Nucleus accumbens (tissue), 56 donors: ENCODE measurements at regions not wholly inside any gene's neighbourhood (a gene's known extent, or its start where the extent isn't known, plus 50 kb on each side); places are given as distances from the start of the nearest gene placed in this dataset.

Experiments
- DNase-seq, 56 donors: peaks; one replicate each; lab custom pipeline; 2025; lab: John Stamatoyannopoulos, UW

DNA sequence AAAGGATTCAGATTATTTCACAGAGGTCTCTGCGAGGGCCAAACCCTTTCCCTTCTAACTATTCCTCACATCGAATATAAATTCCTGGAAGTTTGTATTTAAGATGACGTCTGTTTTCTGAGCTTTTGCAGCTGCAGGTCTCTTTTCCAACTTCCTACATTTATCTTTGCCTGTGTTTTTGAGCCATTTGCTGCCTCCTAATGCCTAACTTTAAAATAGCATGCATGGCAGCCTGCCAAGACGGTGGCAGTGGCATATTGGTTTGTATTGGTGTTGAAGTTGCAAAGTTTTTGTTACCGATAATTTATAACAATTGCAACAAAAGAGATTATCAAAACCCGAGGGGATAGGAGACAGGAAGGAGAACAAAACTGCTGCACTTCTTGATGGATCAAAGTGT is 187.1 kb upstream of the DNAJC19 start:
- peak in 48 of 56 donors; percentile 0 to 86 (median 42) for DNase-seq

DNA sequence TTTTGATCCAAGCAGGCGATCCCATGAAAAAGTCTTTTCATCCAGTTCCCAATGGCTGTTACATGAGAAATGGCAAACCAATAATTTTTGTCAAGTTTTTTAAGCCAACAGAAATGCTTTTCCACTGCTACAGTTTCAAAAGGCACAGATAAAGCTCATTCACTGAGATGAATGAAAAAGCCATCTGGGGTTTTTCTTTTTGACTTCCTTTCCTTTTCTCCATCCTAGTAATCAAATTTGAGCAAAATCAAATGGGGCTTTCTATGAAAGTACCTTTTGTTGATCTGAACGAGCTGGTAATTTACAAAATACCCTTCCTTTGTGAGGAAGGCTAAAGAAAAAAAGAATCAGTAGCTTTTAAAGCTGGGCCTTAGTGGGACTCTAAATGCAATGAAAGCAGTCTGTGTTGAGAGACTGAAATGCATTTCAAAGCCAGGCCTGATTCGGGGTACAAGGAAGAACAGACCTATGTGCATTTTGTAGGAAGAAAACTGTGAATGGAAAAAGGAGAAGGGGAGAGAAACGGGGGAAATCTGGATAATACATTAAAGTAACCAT is 185.2 kb upstream of the DNAJC19 start:
- no peak for DNase-seq

DNA sequence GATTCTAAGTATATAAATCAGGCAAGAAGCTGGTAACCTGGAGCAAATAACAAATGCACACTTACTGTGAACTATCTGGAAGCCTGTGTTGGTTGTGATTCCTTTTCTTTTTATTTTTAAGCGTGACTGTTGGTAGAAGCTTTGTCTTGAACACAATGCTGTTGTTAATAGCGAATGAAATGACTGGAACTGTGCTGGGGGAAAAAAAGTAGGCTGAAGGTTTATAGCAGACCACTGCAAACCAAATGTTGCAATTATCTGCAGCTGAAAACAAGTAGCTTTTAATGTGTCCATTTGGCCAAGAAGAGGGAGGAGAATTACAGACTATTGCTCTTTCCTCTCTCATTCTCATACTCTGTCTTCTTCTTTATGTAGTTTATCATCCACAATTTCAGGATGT is 184.5 kb upstream of the DNAJC19 start:
- DNase-seq: no peak

DNA sequence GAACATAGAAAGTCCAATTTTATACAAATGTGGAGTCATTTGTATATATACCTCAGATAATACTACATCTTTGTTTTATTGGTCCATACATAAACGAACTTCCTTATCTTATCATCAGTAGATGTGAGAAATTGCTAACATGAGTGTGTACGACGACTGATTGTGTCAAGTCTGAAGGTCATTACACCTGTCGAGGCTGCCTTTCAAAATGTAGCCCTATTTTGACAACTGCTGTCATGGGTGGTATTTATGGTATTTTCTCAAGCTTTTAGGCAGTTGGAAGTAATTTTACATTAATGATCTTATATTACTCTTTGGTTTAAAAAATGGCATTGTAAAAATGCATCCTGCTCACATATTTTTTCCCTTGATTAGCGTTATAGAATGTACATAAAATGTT is 183.7 kb upstream of the DNAJC19 start:
- no peak for DNase-seq

DNA sequence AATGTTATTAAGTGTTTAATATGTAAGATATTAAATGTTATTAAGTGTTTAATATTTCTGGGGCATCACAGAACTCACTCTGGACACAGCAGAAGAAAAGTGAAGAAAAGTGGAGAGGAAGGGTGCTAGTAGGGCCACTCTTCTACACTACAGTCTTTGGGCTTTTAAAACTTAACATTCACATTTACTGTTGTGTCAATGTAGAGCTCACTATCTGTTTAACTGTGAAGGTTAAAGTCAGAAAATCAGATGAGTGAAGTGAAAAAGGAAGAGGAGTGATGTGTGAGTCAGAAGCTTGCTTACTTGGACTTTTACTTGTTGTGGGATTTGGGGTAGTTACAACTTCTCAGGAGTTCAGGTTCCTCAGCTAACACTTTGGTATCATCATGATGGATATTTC is 145.3 kb upstream of the DNAJC19 start:
- DNase-seq: no peak

DNA sequence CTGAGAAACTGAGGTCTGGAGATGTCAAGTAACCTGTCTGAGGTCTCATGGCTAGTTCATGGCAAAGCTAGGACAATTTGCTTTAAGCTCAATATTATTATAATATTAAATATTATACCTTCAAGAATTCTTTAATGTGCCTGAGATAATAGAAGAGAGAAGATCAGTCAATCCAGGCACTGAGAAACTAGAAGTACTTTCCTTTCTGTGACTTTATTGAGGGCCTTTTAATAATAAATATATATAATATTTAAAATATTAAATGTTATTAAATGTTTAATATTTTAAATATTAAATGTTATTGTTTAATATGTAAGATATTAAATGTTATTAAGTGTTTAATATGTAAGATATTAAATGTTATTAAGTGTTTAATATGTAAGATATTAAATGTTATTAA is 144.3 kb upstream of the DNAJC19 start:
- DNase-seq: no peak

DNA sequence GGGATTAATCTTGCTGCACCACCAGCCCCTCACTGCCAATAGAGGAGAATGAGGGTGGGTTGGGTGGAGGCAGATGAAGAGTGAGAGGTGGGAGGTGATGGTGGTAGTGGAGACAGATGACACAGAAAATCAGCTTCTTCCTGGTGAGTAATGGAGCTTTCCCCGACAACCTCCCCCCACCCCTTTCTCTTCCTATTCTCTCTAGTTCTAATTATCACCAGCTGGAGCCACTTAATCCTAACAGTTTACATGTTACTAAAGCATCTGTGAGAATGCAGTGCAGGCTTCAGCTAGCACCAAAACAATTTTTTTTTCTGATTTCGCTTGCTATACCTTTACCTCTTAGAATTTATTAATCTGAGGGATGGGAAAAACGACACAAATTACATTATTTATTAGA is 116.1 kb upstream of the DNAJC19 start:
- DNase-seq: no peak

DNA sequence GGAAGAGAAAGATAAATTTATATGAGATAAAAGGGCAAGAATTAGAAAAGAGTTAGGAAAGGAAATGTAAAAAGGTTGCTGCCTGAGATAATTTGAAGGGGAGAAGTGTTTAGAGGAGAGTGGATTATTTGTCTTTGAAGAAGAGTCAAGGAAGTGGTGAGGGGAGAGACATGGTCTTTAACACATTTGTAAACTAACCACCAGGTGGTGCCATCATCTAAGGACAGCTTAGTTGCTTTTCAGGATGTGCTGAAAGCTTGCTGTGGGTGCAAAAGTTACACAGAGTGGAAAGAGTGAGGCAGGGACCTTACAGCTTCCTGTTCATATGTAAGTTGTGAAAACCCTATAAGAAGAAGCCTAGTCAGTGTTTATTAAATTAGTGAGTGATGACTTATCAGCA is 114.1 kb upstream of the DNAJC19 start:
- no peak for DNase-seq

DNA sequence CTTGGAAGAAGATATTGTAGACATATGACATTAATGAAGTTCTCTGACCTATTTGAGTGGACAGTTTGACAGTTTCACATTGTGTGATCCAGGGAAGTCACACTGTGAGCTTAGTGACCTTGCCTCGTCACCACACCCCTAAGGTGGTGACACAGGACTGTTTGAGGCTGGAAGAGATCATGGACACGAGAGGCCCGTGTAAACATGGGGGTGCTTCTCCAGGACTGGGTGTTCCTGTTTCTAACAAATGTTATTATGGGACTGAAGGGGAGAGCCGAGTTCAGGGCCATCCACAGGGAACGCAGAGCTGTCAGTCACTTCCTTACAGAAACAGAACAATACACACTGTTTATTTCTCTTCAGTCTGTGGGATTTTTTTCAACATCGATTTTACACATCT is 96.5 kb upstream of the DNAJC19 start:
- no peak for DNase-seq

DNA sequence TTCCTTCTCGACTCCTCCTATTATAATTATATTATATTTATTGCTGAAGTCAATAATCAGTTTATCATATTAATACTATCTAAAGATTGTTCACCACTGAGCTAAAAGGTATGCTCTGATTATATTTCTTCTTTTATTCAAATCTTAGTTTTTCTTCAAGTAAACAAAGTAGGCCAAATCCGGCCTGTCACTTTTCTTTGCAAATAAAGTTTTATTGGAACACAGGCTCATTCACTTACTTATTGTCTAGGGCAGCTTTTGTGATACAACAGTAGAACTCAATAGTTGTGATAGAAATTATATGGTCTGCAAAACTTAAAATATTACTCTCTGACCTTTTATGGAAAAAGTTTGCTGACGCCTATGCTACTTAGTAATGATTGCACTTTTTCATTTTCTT is 92.4 kb upstream of the DNAJC19 start:
- no peak for DNase-seq

DNA sequence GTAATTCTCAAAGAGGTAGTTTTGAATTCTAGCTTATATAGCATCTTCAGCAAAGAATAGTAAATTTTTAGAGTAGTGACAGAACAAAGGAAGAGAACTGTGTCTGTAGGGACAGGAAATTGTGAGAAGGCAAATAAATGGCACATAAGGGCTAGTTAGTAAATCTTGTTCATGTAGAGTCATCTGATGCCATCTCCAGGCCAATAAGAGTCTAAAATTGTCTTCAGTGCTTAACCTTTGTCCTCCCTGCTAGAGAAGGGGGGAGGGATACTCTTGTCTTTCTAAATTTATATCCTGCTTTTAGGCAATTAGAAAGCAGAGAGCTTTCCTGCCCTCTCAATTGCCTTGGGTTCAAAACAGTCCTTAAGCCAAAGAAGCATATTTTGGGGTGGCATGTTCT is 87.0 kb upstream of the DNAJC19 start:
- no peak for DNase-seq

DNA sequence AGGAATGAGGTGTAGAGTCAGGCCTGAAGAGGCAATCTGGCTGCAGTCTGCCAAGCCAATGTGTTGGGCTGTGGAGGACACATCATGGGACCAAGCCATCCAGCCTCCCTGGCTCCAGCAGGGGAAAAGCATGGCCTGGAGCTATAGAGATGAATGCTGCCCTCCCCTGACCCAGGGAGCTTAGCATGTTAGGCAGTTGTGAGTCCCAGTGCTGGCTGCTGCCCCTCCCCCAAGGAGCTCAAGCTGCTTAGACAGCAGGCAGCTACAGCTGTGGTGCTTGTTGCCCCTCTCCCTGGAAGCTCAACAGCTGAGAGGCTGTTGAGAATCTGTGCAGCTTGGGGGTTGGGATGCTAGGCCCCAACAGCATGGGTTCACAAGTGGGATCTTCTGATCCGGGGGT is 85.6 kb upstream of the DNAJC19 start:
- DNase-seq: no peak

DNA sequence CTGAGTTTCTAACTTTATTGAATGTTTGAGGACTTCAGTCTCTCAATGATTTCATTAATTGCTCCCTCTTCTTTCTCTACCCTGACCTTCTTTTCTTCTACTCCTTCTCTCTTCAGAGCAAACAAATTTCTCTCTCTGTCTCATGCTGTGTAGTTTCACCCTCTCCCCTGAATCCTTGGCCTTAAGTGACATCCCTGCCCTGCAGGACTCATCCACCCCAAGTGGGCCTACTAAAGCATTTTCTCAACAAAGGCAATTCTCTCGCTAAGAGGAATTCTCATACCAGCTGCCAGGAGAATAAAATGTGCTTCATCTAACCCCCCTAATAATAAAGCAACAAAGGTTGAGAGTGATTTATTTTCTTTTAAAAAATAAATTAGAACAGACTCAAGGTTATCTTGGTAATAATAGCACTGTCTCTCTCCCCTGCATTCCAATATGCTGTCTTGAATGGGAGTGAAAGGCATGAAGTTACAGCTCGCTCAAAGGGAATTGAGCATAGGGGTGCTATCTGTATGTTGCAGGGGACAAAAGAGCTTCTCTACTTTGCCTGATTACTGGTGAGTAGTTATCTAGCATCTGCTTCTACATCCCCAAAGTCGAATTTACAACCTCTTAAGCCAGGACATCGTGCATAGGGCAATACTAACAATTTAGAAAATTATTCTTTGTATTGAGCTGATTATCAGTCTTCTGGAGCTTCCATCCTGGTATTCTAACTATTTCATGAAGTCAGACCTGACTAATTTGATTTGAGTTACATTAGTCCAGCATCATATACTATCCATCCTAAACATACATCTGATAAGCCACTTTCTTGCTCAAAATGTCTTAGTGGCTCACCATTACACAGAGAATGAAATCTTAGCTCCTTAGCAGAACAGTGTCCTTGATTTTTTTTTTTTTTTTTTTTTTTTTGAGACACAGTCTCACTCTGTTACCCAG is 76.9 kb upstream of the DNAJC19 start:
- no peak for DNase-seq

DNA sequence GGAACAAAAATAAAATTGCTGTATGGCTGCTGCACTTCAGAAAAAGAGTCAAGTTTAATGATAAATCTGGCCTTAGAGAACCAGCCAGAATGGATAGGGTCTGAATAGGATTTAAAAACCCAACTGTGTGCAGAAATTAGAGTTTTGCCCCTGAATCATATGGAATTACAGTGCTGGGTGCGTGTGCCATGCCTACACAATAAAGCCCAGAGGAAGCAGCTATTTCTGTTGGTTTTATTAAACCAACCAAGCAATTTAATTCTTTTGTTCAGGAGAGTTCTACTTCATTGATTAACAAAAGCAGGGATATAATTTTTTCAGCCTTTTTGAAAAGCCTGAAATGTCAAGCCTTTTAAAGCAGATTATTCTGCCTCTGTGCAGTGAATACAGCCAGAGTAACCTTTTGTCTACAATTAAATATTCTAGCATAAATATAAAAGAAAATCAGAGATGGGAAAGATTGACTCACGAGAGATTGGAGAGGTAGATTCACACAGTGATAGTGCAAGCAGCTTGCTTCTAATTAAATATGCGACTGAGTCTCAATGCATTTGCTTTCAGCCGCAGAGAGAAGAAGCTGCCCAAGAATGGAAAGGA is 66.7 kb upstream of the DNAJC19 start:
- no peak for DNase-seq

DNA sequence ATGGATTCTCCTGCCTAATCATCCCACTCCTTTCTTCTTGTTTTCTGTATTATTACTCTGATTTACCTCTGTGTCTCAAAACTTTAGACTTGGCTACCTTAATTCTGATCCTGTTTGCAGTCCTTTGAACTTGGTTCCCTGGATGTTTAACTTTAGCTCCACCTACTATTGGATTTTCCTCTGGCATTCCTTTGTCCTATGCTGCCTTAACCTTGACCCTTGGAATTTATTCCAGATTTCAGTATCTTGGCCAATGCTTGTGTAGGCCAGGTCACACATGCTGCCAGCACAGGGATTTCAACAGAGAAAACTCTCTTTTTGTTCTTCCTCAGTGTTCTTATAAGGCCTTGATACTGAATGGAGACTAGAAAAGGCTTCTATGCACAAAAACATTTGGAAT is 65.0 kb upstream of the DNAJC19 start:
- DNase-seq: no peak

DNA sequence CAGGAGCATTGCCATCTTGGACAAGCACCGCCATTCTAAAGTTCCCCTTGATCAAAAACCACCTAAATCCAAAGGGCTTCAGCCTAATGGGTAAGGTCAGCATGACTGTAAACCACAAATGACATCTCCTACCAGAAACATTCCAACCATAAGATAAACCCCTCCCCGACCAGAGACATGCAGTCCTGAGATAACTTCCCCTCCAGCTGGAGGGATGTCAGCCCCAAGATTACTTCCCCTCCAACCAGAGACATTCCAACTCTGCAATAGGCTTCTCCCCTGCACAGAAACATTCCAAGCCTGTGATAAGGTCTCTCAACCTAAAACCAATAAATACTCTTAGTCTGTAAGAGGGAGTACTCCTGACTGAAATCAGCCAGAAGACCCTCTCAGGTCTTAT is 62.7 kb upstream of the DNAJC19 start:
- DNase-seq: no peak

DNA sequence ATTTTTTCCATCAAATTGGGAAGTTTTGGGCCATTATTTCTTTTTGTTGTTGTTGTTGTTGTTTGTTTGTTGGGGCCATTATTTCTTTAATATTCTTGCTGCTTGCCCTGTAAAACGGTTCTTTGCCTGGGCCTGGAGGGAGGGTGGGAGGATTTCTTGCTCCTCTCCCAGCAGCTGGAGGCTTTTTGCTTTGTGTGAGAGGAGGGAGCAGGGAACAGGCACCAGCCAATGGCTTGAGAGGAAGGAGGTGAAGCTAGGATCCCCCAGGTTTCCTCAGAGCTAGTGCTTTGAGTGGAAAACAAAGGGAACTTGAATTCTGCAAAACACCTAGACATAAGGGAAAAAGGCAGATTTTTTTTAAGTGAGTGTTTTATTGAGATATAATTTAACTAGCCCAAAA is 61.2 kb upstream of the DNAJC19 start:
- no peak for DNase-seq

DNA sequence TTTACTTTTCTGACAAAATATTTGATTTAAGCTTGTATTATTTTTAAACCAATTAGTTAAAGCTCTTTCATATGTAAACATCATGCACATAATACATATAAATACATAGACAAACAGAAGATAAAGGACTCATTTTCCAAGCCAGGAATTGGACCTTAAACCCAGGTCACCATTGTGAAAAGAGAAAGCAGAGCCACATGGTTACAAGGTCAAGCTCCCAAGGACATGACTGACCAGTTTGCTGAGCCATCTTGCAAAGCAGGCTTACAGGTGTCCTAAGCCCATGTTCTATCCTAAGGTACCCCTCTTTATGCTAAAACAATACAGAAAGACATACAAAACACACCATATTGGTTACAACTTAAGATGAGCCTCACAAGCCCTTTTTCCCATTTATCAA is 50.5 kb upstream of the DNAJC19 start:
- no peak for DNase-seq
